Astrocyte of the cerebellum (primary cell): ENCODE measurements at regions not wholly inside any gene's neighbourhood (a gene's known extent, or its start where the extent isn't known, plus 50 kb on each side); places are given as distances from the start of the nearest gene placed in this dataset.

Experiments used
- DNase-seq: peaks from one replicate; pipeline ENCODE4 v3.0.0-alpha.2; 2011; ENCODE audit warnings: low read depth
- H3K4me3 ChIP-seq: 2 replicates; pipeline ENCODE4 v1.5.1; 2011; ENCODE audit warnings: mild to moderate bottlenecking, low read depth, low read length, moderate library complexity
- in situ Hi-C: cut with HindIII; loops from 2 replicates; pipeline ENCODE4 v1.10.0; 2017; ENCODE audit warnings: low sequenced_read_pairs
- TF ChIP-seq, protein P1 (sequence below): IDR thresholded peaks from 2 replicates; pipeline ENCODE4 v1.5.1; 2012; ENCODE audit warnings: low read length, low read depth, moderate library complexity, mild to moderate bottlenecking; ENCODE audit errors: missing control alignments

GRCh38 chr5:13613621-13614020, 330.9 kb downstream of the DNAH5 start:
- DNase-seq = no peak
- in situ Hi-C loops = no loop called here
- TF ChIP-seq, protein P1, sequence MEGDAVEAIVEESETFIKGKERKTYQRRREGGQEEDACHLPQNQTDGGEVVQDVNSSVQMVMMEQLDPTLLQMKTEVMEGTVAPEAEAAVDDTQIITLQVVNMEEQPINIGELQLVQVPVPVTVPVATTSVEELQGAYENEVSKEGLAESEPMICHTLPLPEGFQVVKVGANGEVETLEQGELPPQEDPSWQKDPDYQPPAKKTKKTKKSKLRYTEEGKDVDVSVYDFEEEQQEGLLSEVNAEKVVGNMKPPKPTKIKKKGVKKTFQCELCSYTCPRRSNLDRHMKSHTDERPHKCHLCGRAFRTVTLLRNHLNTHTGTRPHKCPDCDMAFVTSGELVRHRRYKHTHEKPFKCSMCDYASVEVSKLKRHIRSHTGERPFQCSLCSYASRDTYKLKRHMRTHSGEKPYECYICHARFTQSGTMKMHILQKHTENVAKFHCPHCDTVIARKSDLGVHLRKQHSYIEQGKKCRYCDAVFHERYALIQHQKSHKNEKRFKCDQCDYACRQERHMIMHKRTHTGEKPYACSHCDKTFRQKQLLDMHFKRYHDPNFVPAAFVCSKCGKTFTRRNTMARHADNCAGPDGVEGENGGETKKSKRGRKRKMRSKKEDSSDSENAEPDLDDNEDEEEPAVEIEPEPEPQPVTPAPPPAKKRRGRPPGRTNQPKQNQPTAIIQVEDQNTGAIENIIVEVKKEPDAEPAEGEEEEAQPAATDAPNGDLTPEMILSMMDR = no peak
- no peak overlapping the region for H3K4me3 ChIP-seq

DNA sequence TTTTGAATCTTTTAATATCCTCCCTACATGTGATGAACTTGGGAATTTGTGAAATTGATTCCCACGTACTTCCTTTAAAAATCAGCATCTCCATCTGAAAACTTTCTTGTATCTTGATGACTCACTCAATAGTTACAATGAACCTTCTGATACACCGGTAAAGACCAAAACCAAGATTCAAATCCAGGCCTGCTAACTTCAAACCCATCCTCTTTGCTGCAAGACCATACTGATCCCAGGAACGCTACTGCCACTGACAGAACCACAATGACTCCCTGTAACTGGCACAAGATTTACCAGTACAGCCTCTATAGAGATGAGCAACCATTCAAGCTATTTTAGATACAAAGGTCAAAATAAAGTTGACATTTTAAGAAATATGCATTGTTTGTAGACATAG, 332.9 kb downstream of the DNAH5 start:
- no peak overlapping the region for H3K4me3 ChIP-seq
- DNase-seq = no peak
- in situ Hi-C loops = no loop called here
- TF ChIP-seq, protein P1 = no peak

DNA sequence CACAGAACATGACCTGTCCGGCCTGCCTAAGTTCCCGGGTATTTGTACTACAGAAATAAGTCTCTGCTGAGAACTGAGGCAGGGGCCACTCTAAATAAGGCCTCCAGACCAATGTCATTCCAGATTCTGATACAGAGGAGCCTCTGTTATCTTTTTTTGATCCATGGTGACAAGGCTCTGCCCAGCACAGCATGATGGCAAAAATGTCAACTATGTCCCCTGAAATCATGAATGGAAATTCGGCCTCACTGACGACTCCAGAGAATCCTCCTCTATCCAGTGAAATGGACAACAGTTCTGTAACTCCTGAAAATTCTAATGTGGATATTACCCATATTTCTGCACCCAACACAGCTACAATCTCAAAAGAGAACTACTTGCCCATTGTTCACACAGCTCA, 335.0 kb downstream of the DNAH5 start:
- in situ Hi-C loops = no loop called here
- H3K4me3 ChIP-seq = no peak overlapping the region
- TF ChIP-seq, protein P1 = no peak
- DNase-seq = no peak

DNA sequence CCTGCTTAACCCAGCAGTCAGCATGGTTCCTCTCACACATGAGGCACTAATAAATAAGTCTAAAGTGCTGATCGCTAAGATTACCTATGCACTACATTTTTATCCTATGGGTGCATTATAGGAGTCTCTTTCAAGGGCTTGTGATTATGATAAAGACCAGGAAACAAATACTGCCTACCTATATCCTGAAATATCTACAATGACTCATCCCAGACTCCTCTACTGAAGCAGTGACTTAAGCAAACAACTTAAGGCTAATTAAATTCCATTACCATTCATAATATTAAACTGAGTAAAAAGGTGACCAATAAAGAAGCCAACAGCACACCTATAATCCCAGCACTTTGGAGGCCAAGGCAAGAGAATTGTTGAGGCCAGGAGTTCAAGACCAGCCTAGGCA, 338.4 kb downstream of the DNAH5 start:
- H3K4me3 ChIP-seq = no peak overlapping the region
- DNase-seq = no peak
- in situ Hi-C loops = no loop called here
- TF ChIP-seq, protein P1 = no peak

DNA sequence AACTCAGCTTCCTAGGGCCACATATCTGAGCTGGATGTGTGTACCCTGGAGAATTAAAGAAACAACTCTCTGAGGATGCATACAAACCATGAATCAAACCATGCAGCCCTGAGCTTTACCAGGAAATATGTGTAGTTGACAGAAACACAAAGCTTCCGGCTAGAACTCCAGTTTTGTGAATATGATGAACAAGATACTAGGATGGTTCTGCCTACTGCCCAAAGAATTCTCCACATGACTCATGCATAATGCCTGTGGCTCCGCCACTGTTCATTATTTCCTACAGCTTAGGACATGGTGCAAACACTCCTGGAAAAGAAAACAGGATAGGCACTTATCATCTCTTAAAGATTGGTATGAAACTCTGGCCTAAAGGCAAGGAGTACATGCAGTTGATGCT, 343.4 kb downstream of the DNAH5 start:
- in situ Hi-C loops = no loop called here
- no peak overlapping the region for H3K4me3 ChIP-seq
- TF ChIP-seq, protein P1 = no peak
- DNase-seq = no peak

DNA sequence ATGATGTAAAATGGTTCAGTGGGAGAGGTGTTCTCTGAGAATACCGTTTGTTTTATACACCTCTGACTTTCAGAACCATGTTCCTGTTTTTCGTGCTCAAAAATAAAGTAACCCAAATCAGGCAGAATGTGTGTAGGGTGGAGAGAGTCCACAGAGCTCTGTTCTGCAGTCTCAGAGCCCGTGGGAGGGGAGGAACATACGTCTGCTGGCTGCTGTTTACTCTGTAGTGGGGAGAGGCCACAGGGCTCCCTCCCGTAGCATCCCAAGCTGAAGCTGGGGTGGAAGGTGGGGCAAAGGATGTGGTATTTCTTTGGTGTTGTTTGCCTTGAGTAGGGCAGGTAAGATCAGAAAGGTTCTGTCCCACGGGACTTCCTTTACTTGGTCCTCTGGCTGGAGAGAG, 348.5 kb downstream of the DNAH5 start:
- TF ChIP-seq, protein P1 = no peak
- in situ Hi-C loops = no loop called here
- H3K4me3 ChIP-seq = no peak overlapping the region
- no peak for DNase-seq

DNA sequence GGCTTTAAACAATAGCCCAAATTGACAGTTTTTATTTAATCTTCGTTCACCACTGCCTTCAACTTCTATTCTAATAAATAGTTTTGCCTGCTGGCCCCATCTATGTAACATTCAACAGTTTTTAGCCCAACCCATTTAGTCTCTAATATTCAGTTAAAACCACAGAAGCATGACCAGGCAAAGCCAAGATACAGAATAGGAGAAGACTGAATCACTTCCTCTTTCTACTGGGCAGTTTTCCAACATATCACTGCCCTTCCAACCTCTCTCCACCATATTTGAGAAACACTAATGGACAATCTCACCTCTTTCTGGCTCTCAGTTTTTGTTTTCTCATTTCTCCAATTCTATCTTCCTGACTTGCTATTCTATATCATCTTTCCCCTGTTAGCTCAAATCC, 352.9 kb downstream of the DNAH5 start:
- DNase-seq = peak; percentile 68
- in situ Hi-C loops = no loop called here
- H3K4me3 ChIP-seq = no peak overlapping the region
- TF ChIP-seq, protein P1 = no peak
